Esophagus muscularis mucosa (tissue), 4 donors: ENCODE measurements at regions not wholly inside any gene's neighbourhood (a gene's known extent, or its start where the extent isn't known, plus 50 kb on each side); places are given as distances from the start of the nearest gene placed in this dataset.

ENCODE experiments used
- EP300 ChIP-seq: sonication (generic); formaldehyde crosslinking; IDR thresholded peaks from one replicate; pipeline ENCODE4 v1.6.1; 2017; ENCODE audit warnings: antibody characterized with exemption
- POLR2A ChIP-seq: fragments of 450-650 bp; IDR thresholded peaks from one replicate; pipeline ENCODE4 v1.6.1; 2017; ENCODE audit warnings: antibody characterized with exemption, moderate library complexity, mild to moderate bottlenecking, low read depth
- POLR2AphosphoS5 ChIP-seq, 2 donors: sonication (generic); formaldehyde crosslinking; IDR thresholded peaks; one replicate each; pipeline ENCODE4 v1.6.1; 2017; ENCODE audit warnings: antibody characterized with exemption in 2 of 2
- TF ChIP-seq, protein P1 (sequence below), 3 experiments: fragments of 200-600 bp in 2 of 3; fragments of 450-650 bp in 1 of 3; sonication (generic) in 2 of 3; IDR thresholded peaks; one replicate each; pipeline ENCODE4 v1.5.1; 2017 to 2019; ENCODE audit warnings: antibody characterized with exemption in 3 of 3, mild to moderate bottlenecking in 2 of 3, moderate library complexity in 1 of 3

DNA sequence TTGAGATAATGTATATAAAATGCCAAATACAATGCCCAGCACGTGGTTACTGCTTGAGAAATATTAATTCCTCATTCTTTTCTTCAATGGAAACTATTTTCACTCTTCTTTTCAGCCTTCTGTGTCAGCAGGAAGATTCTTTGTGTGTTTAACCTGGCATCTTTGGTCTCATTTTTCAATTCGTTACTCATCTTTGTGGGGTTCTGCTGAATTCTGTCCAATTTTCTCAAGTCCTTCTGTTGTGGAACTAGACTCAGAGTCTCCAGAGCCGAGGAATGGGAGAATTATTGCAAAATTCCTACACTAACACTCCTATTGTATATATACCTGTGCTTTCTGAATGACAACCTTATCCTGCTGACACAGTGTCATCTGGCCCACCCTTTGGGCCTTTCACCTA lies 96.8 kb upstream of the RGMA start:
- TF ChIP-seq EP300 (no peak), POLR2A (no peak), POLR2AphosphoS5 (IDR thresholded peaks at IDR 0.05) (no peak)
- TF ChIP-seq, protein P1, sequence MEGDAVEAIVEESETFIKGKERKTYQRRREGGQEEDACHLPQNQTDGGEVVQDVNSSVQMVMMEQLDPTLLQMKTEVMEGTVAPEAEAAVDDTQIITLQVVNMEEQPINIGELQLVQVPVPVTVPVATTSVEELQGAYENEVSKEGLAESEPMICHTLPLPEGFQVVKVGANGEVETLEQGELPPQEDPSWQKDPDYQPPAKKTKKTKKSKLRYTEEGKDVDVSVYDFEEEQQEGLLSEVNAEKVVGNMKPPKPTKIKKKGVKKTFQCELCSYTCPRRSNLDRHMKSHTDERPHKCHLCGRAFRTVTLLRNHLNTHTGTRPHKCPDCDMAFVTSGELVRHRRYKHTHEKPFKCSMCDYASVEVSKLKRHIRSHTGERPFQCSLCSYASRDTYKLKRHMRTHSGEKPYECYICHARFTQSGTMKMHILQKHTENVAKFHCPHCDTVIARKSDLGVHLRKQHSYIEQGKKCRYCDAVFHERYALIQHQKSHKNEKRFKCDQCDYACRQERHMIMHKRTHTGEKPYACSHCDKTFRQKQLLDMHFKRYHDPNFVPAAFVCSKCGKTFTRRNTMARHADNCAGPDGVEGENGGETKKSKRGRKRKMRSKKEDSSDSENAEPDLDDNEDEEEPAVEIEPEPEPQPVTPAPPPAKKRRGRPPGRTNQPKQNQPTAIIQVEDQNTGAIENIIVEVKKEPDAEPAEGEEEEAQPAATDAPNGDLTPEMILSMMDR (IDR thresholded peaks at IDR 0.05) = no peak
